ENCODE measurements at regions not wholly inside any gene's neighbourhood (a gene's known extent, or its start where the extent isn't known, plus 50 kb on each side); places are given as distances from the start of the nearest gene placed in this dataset.
A peak's percentile ranks its signal among the peaks of the same experiment; 100 is the strongest.

GRCh38 chr4:184309241-184310170 lies 91.8 kb upstream of the ENPP6 start:
- DNase-seq = no peak

GRCh38 chr4:184306949-184307348 lies 89.3 kb upstream of the ENPP6 start:
- DNase-seq = no peak

GRCh38 chr4:184306470-184306869 lies 88.8 kb upstream of the ENPP6 start:
- DNase-seq = no peak

GRCh38 chr4:184300816-184301215 lies 83.1 kb upstream of the ENPP6 start:
- no peak for DNase-seq

GRCh38 chr4:184298254-184298653 lies 80.6 kb upstream of the ENPP6 start:
- no peak for DNase-seq

GRCh38 chr4:184295206-184295605 lies 77.5 kb upstream of the ENPP6 start:
- DNase-seq = no peak

GRCh38 chr4:184294606-184295133 lies 77.0 kb upstream of the ENPP6 start:
- DNase-seq = no peak

- peak; percentile 9 for DNase-seq
Measured at GRCh38 chr4:184293552-184293951, 75.9 kb upstream of the ENPP6 start.

- DNase-seq = no peak
Measured at GRCh38 chr4:184292877-184293276, 75.2 kb upstream of the ENPP6 start.

GRCh38 chr4:184292465-184292867 lies 74.8 kb upstream of the ENPP6 start:
- DNase-seq = no peak

- DNase-seq = no peak
Measured at GRCh38 chr4:184289179-184289535, 71.5 kb upstream of the ENPP6 start.

- DNase-seq = no peak
Measured at GRCh38 chr4:184288451-184289178, 70.9 kb upstream of the ENPP6 start.

GRCh38 chr4:184287697-184288255 lies 70.1 kb upstream of the ENPP6 start:
- peak; percentile 53 for DNase-seq

GRCh38 chr4:184286358-184286757 lies 68.7 kb upstream of the ENPP6 start:
- no peak for DNase-seq

- DNase-seq = no peak
Measured at GRCh38 chr4:184284742-184285141, 67.1 kb upstream of the ENPP6 start.

- DNase-seq = no peak
Measured at GRCh38 chr4:184284336-184284690, 66.6 kb upstream of the ENPP6 start.

GRCh38 chr4:184283659-184284335 lies 66.1 kb upstream of the ENPP6 start:
- DNase-seq = no peak

- peak; percentile 15 for DNase-seq
Measured at GRCh38 chr4:184282895-184283654, 65.4 kb upstream of the ENPP6 start.

- peak; percentile 11 for DNase-seq
Measured at GRCh38 chr4:184282251-184282713, 64.6 kb upstream of the ENPP6 start.

GRCh38 chr4:184281231-184282139 lies 63.8 kb upstream of the ENPP6 start:
- DNase-seq = no peak

GRCh38 chr4:184280591-184281071 lies 63.0 kb upstream of the ENPP6 start:
- no peak for DNase-seq

Data from midbrain (tissue), 1 donor.